ENCODE measurements at regions not wholly inside any gene's neighbourhood (a gene's known extent, or its start where the extent isn't known, plus 50 kb on each side); places are given as distances from the start of the nearest gene placed in this dataset.
"Not testable (repeated sequence)": the region's sequence is repeated elsewhere in the genome, so short reads cannot be mapped to it uniquely, and the experiment has no call there.

- DNase-seq: no peak
These were observed 95.2 kb upstream of the UBE2E1 start for GRCh38 chr3:23710555-23710954.

DNA sequence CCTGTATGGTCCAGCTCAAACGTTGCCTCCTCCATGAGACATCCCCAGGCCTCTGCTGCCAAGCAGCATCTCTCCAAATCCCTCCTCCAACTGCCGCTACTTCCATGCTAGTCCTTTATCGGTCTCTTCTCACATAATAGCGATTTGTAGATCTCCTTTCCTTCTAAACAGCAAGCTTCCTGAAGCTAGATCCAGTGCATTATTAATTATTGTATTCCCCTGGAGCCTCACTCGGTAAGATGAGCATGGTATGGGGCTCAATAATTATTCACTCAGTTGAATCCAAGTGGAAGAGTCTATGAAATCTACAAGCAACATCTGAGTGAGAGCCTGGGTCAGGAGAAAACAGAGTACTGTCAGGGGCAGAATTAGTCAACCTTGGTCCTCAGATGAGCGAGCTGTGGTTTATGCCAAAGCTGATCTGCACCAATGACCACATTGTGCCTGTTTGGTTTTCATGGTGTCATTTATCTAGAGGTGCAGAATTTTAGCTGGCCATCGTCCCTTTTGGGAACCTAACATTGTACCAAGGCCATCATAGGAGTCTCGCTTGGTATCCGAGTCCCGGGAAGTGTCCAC is 93.8 kb upstream of the UBE2E1 start:
- DNase-seq: no peak

DNA sequence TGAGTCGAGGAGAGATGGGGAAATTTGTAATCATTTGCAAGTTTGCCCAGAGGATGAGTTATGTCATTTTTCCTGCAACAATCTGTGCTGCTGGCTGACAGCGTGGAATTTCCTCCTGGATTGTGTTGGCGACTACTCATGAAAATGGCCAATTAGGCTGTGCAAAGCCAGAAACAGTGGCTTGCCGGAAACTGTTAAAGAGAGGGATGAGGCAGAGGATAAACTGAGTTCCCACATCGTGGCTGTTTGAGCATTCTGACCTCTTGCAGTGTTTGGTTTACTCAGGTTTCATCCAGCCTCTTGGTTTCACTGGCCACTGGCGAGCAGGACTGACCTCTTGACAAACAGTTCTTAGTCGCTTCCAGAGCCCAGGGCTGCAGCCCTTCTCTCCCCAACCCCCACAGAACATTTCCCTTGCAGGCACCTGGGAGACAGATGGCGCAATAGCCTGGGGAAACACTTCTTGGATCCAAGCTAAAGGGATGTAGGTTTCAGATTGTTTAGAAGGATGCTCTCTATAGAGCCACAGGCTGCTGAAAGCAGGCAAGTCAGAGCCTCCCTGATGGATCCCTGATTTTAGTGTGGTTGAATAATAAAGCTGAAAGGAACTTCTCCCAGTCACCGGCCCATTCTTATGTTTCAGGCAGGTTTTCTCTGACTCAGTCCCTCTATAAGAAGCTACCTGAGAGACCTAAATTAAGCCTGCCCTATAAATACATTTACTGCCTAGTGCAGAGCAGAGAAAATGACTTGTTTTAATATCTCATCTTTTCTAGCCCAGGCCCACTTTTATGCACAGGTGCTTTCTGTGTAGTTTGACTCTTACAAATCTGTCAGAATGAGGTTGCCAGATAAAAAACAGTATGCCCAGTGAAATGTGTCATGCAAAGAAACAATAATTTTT is 92.8 kb upstream of the UBE2E1 start:
- no peak for DNase-seq

DNA sequence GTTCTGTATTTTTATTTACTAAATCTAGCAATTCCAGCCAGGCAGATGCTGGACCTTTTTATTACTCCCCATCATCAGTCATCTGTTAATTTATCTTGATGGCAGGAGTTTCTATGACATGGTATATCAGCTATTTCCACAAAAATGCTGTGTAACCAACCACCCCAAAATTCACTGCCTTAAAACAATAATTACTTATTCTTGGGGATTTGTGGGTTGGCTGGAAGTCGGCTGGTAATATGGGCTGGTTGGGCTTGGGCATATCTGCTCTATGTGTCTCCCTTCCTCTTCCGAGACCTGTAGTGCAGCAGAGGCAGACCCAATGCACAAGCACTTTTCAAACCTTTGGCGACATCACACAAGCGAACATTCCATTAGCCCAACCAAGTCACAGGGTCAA is 92.1 kb upstream of the UBE2E1 start:
- DNase-seq: no peak

- DNase-seq: no peak
These were observed 85.7 kb upstream of the UBE2E1 start for GRCh38 chr3:23720059-23720458.

- no peak for DNase-seq
These were observed 84.9 kb upstream of the UBE2E1 start for GRCh38 chr3:23720885-23721284.

DNA sequence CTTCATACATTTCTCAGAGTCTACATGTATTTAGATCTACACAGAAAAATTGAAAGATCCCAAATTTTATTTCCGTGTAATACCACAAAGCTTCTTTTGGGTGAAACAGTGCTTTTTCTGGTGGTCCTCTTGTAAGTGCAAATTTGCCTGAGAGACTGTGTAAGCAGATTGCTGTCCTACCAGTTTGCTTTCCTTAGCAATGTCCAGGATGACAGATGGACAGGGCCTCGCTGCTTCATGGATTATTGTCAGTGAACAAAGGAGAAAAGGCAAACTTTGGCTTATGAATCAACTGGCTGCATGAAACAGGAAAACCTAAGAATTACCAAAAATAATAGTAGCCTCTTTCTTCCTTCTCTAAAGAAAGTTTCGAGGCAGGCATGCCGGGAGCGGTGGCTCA is 82.6 kb upstream of the UBE2E1 start:
- no peak for DNase-seq

DNA sequence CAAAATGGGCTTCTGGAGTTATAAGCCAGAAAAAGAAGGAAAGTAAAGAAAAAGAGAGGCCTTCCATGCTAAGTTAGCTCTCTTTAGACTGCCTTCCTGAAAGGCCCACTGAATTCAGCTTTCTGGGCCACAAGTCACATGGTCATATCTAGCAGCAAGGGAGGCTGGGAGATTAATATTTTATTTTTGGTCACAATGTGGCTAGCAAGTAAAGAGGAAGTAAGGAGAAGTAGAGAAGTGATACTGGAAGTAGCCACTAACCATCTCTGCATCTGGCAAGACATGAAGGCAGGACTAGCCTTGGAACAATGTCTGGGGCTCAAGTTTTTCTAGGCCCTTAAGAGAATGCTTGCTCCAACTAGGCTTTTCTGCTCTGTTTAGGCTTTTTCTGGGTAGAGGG is 81.8 kb upstream of the UBE2E1 start:
- DNase-seq: no peak

GRCh38 chr3:23726811-23727548 is 78.8 kb upstream of the UBE2E1 start:
- no peak for DNase-seq

GRCh38 chr3:23728601-23729117 is 77.1 kb upstream of the UBE2E1 start:
- no peak for DNase-seq

DNA sequence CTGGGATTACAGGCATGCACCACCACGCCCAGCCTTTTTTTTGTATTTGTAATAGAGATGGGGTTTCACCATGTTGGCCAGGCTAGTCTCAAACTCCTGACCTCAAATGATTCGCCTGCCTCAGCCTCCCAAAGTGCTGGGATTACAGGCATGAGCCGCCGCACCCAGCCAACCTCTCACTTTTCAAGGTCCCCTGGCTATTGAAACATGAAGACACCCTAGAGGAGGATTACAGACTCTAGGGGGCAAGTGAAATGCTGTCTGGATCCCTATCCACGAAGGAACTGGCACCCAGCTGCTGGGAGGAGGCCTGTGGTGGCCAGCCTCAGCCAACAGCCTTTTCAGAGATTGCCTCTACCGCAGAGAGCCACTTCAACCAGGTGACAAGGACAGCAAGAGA is 76.4 kb upstream of the UBE2E1 start:
- not testable (repeated sequence) for DNase-seq

DNA sequence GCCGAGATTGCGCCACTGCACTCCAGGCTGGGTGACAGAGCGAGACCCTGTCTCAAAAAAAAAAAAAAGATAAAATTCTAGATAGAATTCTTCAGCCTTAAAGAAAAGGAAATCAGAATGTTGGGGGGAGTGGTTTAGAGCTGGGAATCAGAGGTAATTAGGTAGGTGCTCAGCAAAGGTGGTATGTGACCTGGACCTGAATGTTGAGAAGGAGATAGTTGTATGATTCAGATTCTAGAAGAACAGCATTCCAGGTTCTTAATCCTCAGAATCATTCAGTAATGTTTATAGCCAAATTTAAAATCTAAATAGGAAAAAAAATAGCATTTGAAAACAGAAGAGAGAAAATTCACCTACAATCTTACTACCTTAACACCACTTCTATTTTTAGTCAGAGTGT is 71.3 kb upstream of the UBE2E1 start:
- no peak for DNase-seq

DNA sequence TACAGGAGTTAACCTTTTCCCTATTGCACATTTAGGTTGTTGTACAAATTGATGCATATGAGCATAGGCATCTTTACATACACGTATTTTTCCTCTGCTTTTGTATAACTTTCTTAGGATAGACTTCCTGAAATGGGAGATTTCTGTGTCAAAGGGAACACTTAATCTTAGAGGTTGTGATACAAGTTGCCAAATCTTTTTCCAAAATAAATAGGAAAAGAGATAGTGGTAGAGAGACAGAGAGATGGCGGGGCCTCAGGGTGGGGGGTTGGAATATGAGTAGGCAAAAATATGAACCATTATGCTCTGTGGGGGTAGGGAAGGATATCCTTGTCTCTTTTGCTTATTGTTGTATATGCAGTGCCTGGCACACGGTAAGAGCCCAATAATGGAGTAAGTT is 70.7 kb upstream of the UBE2E1 start:
- no peak for DNase-seq

DNA sequence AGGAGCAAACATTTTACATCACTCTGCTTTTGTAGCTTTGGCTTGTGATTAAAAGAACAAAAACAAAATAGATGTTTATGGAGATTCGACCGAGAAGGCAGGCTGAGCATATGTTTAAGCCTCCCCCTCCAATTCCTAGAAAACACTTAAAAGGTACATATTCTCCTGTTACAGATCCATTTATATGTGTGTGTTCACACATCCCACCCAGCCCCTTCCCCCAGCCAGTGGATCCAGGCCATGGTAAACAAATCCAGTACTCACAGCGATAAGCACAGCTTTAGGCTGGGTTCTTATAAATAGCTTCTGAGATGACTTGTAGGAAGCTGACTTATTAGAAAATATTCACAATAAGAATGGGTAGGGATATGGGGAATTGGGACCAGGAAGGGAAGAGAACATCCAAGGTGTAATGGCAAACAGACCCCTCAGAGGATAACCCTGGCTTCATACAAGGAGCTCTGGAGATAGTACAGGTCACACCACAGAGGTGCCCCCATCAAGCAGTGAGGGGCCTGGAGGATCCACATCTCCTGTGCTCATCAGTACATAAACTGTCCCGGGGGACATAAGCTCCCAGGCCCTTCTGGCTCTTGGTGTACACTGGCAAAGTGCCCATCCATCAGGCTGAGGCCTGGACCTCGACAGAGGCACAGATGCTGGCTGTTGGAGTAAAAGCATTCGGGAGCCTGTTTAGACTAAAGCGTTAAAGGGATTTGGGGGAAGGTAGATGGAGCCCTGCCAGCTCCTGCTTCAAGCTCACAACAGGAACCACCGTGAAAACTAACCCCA is 70.0 kb upstream of the UBE2E1 start:
- DNase-seq: no peak

- DNase-seq: no peak
These were observed 66.8 kb upstream of the UBE2E1 start for GRCh38 chr3:23738944-23739343.

DNA sequence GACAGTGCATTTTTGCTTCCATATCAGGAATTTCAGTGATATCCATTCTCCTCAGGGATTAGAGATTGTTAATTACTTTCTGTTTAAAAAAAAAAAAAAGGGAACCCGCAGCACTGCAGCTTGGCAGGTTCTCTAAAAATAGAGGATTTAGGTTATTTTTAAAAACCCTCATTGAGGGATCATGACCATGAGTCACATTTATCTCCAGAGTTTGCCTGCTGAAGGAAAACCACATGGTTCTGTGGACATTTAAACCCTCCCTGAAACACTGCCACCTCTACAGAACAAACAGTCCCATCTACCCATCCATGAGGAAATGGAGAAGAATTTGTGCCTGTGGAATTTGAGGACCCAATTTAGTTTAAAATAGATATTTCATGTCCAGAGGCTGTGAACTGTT is 66.2 kb upstream of the UBE2E1 start:
- no peak for DNase-seq

DNA sequence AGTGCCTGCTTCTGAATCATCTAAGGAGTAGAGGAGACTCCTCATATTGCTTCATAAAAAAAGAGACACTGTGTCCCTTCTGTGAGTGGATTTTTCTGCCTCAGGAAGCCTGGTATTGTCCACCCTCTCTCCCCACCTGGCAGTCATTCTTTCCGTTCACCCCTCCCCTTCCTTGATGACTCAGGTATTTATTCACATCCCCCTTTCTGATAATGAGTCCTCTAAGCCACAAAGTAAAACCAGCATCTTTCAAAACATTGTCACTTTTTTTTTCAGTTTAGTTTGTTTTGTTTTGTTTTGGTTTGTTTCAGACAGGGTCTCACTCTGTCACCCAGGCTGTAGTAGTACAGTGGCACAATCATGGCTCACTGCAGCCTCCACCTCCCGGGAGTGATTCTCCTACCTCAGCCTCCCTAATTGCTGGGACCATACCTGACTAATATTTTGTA is 65.2 kb upstream of the UBE2E1 start:
- DNase-seq: peak; percentile 13

DNA sequence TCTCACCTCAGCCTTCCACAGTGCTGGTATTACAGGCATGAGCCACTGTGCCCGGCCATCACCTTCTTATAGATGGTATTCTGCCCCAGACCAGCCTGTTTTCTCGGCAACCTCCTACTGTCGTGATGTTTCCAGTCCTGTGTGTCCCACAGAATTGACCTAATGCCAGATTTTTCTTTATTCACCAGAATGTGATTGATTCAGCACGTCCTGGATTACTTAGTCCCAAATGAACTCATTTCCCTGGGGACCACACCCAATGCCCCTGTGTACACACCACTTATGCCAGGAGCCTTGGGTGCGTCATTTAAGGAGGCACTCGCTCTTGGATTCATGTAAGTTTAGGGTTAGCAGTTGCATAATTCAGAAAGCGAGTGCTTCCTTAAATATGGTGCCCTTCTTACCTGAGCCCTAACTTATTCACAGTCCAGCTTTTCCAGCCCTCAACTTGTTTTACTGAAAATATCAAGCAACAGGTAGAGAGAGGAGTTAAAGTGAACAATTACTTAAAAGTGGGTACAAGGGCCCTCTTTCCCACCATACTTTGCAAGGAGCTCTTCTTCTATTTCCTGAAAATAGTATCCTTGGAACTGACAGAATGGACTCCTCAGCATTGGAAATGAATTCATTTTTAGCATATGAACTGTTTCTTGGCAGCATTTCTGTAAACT is 64.6 kb upstream of the UBE2E1 start:
- no peak for DNase-seq

DNA sequence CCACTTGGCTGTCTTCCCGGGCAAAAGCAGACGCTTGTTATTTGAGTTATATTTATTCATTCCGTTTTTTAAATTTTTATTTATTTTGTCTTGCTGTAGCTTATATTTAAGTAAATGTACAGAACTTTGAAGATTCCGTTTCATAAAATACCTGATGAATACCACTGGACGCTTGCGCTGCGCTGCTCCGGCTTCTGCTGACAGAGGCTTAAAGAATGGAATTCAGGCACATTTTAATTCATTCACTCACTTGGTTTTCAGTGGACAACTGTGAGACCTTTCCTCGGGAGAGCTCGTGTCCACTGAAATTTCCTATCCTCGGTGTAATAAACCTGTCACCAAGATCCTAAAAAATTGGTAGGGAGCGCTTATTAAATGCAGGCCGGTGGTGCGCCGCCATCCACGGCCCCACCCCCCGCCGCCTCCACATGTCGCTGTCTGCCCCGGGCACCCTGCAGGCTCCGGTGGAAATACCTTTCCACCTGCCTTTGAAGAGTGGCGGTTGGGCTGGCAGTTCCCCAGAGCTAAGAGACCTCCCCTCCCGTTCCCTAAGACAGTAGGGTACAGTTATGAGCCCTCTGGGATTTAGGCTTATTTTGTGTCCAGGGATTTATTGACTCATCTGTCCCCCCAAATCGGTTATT is 62.5 kb upstream of the UBE2E1 start:
- DNase-seq: no peak

DNA sequence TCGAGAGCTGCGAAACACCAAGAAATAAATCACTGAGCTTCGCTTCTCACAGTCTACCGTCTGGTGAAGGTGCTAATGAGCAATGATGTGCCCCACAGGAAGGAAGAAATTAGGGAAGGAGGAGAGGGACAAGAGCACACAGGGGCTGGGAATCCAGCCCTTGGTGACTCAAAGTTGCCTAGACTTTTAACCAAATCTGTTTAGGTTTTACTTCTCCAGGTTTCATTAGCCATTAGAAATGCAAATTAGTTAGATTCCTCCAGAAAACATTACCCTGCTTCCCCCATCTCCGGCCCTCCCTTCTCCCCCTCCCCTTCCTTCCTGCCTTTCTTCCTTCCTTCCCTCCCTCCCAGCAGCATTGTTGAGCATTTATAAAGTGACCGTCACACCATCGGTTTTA is 59.3 kb upstream of the UBE2E1 start:
- DNase-seq: no peak

DNA sequence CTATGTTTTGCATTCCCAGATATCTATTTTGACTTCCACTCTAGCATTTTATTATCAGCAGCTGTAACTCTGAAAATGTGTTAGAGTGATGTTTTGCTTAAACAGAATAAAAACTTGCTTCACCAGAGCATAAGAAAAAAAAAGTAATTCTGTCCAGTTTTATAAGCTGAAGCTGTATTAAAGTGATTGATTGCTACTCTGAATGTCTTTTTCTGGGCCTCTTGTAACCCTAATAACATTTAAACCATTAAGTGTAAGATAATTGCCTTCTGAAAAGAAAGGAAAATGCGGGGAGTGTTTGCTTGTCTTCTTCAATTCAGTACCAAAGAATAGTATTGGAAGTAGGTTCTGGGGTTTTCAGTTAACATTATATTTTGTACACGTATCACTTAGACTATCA is 57.9 kb upstream of the UBE2E1 start:
- DNase-seq: no peak
